ENCODE measurements at regions not wholly inside any gene's neighbourhood (a gene's known extent, or its start where the extent isn't known, plus 50 kb on each side); places are given as distances from the start of the nearest gene placed in this dataset.
"Not testable (repeated sequence)": the region's sequence is repeated elsewhere in the genome, so short reads cannot be mapped to it uniquely, and the experiment has no call there.

DNA sequence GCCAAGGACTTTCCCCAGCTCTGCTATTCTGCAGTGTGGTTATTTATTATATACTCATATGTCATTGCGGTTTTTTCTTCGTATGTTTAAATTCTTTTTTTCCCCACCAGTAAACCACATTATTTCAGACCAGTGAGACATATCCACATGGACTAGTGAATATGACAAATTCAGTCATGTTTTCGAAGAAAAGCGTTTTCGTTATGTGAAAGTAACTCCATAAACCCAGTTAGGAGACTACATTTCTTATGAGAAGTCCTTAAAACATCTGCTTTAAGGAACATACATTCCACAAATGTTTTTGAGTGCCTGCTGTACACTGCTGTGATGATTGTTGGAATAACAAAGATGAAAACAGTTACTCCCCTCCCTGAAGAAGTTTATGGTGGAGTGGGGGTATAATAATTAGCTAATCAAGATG lies 591.8 kb upstream of the CLINT1 start:
- DNase-seq (ENCODE audit: low spot score): no peak

- DNase-seq (ENCODE audit: low spot score): not testable (repeated sequence)
Observed at GRCh38 chr5:158446761-158447160, 587.8 kb upstream of the CLINT1 start.

DNA sequence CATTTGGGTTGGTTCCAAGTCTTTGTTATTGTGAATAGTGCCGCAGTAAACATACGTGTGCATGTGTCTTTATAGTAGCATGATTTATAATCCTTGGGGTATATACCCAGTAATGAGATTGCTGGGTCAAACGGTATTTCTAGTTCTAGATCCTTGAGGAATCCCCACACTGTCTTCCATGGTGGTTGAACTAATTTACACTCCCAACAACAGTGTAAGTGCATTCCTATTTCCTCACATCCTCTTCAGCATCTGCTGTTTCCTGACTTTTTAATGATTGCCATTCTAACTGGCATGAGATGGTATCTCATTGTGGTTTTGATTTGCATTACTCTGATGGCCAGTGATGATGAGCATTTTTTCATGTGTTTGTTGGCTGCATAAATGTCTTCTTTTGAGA lies 580.3 kb upstream of the CLINT1 start:
- not testable (repeated sequence) for DNase-seq (ENCODE audit: low spot score)

DNA sequence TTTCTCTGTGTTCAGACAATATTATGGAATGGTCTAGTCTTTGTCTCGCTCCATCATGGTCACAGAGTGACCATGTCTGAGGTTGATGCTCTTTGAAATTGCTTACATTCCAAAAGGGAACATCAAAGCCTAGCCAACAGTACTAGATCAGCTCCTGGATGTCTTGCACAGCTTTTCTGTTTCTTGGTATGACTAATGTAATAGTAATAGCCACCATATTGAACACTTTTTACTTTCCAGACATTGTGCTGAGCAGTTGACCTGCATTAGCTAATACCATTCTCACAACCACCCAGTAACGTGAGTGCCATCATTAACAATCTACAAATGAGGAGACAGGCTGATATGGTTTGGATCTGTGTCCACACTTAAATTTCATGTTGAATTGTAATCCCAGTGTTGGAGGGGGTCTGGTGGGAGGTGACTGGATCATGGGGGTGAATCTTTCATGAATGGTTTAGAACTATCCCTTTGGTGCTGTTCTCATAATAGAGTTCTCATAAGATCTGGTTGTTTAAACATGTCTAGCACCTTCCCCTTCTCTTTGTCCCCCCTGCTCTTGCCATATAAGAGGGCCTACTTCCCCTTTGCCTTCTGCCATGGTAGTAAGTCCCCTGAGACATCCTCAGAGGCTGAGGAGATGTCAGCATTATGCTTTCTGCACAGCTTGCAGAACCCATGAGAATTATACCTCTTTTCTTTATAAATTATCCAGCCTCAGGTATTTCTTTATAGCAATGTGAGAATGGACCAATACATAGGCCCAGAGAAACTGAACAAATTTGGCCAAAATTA lies 577.5 kb upstream of the CLINT1 start:
- no peak for DNase-seq (ENCODE audit: low spot score)

DNA sequence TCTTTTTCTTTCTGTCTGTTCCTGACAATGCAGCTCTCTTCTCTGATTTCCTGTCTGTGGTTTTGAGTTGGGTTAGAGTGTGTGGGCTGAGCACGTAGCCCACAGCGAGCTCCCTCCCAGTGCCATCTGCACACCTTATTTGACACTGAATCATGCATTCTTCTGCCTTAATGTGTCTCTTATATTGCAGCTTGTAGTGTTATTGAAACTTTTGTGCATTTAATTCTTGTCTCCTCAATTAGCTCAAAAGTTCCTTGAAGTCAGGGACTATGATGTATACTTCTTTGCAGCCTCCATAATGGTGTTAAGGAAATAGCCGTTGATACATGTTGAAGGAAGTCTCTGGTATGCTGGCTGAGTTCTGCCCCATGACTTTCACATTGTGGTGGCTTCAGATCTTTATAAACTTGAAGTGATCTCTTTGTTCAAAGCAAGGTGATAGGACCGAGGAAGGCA lies 576.2 kb upstream of the CLINT1 start:
- no peak for DNase-seq (ENCODE audit: low spot score)

- DNase-seq (ENCODE audit: low spot score): no peak
Observed at GRCh38 chr5:158434749-158435148, 575.8 kb upstream of the CLINT1 start.

GRCh38 chr5:158433634-158434033 lies 574.7 kb upstream of the CLINT1 start:
- DNase-seq (ENCODE audit: low spot score): no peak

DNA sequence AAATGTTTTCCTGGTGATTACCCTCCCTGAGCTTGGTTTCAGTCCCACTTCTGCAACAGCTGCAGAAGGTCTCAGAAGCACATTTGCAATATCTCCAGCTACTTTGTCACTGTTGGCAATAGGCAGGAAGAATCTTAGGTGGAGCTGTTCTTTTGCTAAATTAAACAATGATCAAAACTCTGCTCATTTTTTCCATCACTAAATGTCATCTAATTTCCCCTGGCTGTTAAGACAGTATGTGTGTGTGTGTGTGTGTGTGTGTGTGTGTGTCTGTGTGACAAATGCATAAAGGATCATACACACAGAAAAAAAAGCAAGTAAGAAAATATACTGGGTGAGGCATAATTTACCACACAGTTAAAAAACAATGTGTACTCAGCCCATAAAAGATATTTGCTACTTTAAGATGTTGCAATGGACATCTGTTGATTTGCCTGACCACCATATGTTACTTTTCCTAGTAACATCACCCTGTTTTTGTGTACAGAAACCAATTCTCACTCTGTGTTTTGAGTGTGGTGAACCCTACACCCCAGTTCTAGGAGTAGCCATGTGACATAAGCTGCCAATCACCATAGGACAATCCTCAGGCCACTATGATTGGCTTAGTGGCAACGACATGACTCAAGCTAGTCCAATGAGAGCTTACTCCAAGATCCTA lies 572.6 kb upstream of the CLINT1 start:
- no peak for DNase-seq (ENCODE audit: low spot score)

- no peak for DNase-seq (ENCODE audit: low spot score)
Observed at GRCh38 chr5:158430798-158431167, 571.8 kb upstream of the CLINT1 start.

GRCh38 chr5:158430166-158430797 lies 571.3 kb upstream of the CLINT1 start:
- DNase-seq (ENCODE audit: low spot score): no peak

- no peak for DNase-seq (ENCODE audit: low spot score)
Observed at GRCh38 chr5:158429564-158429963, 570.6 kb upstream of the CLINT1 start.

DNA sequence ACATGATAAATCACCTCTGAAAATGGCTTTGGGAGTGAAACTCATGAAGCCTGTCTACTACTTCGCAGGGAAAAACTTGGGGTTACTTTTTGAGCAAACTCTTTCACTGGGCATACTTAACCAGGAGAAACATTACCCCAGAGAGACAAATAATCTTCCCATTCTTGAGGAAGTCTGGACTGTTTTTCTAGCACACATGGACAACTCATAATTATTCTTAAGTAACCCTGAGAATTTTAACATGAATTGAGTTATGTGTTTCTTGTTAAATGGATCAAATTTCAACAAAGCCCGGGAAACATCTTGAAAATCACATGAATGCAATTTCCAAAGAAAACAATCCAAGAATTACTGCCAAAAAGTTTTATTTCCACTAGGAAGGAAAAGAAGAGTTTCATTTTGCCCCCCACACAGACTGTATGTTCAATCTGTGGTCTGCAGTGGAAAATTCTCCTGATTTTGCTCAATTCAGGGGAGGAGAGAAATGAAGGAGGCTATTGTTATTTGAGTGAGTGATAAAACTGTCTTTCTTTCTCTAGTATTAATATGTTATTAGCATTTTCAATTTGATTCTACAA lies 564.8 kb upstream of the CLINT1 start:
- no peak for DNase-seq (ENCODE audit: low spot score)

DNA sequence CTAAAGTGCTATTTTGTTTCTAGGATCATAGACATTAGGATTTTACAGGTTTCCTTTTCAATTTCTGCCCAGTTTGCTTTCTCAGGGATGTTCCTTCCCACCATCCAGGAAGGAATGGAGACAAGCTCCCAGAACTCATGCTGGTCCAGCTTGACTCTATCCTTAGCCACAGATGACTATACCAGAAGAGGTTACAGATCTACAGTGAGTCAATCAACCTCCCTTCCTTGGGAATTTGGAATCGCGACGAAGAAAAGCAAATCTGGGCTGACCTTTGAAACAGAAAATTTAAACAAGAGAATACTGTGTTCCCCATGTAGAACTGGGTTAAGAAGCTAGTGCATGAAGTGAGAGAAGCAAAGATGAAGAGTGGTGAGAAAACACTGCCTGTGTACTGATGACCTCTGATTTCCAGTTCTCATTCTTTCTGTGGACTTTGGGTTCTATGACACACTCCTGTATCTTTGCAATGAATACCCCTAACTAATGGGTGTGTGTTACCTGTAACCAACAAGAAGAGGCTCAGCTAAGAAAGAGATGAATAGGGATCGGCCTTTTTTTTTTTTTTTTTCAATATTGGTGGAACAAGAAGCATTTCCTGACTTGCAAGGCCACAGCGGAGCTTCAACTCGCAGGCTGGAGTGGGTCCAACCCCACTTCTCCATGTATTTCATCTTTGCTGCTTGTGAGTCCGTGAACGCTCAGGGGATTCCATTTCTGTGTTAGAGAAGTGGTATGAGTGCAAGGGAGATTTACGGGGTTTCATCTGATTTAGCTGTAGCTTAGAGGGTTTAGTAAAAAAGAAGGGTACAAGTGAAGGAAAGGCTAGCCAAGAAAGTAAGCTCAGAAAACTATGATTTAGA lies 563.9 kb upstream of the CLINT1 start:
- DNase-seq (ENCODE audit: low spot score): no peak

DNA sequence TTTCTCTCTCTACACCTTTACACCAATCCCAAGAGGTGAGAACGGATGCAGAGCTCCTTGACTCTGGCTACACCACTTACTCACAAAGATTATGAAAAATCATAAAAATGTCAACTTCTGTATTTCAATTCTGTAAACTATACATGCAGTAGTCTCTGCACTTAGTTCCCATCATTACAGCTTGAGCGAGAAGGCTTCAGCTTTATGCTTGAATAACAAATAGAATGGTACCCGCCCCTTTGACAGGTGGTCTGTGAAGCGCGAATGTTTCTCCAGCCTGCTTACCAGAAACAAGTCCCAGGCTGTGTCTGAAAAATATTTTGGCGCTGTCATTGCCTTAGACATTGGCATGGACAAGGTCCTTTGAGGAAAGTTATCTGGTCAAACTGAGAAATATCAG lies 562.4 kb upstream of the CLINT1 start:
- no peak for DNase-seq (ENCODE audit: low spot score)

DNA sequence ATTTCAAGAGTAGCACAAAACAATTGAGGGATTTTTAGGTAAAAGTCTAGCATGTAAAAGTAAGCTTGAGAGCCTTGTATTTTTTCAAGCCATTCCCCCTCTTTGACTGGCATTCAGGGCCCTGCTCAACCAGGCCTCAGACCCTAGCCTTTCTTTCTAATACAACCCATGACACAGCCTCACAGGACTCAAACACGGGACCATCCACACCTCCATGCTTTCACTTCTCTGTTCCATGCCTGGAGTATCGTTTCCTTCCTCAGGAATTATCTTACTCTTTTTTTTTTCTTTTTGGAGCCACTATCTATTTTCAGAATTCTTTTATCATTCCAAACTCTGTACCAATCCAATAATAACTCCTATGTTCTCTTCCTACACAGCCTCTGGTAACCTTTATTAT lies 560.2 kb upstream of the CLINT1 start:
- DNase-seq (ENCODE audit: low spot score): no peak

- peak; percentile 88 for DNase-seq (ENCODE audit: low spot score)
Observed at GRCh38 chr5:158414780-158415179, 555.8 kb upstream of the CLINT1 start.

- DNase-seq (ENCODE audit: low spot score): peak; percentile 13
Observed at GRCh38 chr5:158414333-158414762, 555.4 kb upstream of the CLINT1 start.

DNA sequence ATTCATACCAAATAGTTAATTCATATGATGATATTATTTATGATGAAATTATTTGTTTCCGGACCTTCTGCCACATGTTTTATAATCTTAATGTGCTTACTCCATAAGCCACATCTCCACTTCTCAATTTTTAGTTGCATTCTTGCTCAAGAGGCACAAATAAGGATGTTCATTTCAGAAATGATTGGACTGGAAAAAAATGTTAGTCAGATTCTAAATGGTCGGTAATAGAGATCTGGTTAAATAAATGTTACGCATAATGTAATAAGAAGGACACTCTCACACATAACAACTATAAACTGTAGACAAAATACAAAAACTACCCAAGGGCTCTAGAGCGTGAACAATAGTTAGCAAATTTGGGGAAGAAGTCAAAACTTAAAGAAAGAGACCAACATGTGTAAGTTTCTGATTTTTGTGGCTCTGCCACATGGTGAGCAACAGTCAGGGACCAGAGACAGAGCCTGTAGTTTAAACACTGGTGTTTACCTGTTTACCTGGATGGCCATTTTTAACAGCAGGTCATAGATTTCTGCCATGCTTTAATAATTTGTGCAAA lies 554.3 kb upstream of the CLINT1 start:
- no peak for DNase-seq (ENCODE audit: low spot score)

- no peak for DNase-seq (ENCODE audit: low spot score)
Observed at GRCh38 chr5:158410976-158411375, 552.0 kb upstream of the CLINT1 start.

GRCh38 chr5:158409507-158409906 lies 550.6 kb upstream of the CLINT1 start:
- no peak for DNase-seq (ENCODE audit: low spot score)

DNA sequence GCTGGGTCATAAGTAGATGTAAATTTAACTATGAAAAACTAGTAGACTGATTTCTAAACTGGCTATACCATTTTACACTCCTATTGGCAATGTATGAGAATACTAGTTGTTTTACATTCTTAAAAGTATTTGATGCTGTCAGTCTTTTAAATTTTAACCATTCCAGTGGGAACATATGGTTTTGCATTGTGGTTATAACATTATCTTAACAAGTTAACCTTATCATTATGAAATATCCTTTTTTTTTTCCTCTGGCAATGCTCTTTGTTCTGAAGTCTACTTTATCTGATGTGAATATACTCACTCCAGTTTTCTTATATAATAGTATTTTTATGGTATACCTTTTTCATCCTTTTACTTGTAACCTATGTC lies 548.9 kb upstream of the CLINT1 start:
- DNase-seq (ENCODE audit: low spot score): no peak

All from A172 (cell line).